ENCODE measurements at regions not wholly inside any gene's neighbourhood (a gene's known extent, or its start where the extent isn't known, plus 50 kb on each side); places are given as distances from the start of the nearest gene placed in this dataset.
"Not testable (repeated sequence)": the region's sequence is repeated elsewhere in the genome, so short reads cannot be mapped to it uniquely, and the experiment has no call there.

GRCh38 chr2:142585785-142586184 is 291.7 kb upstream of the KYNU start:
- no peak for DNase-seq (ENCODE audit: low spot score)
- no peak for FAIRE-seq

GRCh38 chr2:142582317-142582716 is 295.1 kb upstream of the KYNU start:
- DNase-seq (ENCODE audit: low spot score): no peak
- FAIRE-seq: no peak

- FAIRE-seq: no peak
- no peak for DNase-seq (ENCODE audit: low spot score)
Observed at GRCh38 chr2:142581491-142581890, 296.0 kb upstream of the KYNU start.

- no peak for FAIRE-seq
- no peak for DNase-seq (ENCODE audit: low spot score)
Observed at GRCh38 chr2:142580691-142581090, 296.8 kb upstream of the KYNU start.

GRCh38 chr2:142575561-142575960 is 301.9 kb upstream of the KYNU start:
- DNase-seq (ENCODE audit: low spot score) (no peak), FAIRE-seq (no peak)

GRCh38 chr2:142574388-142574787 is 303.1 kb upstream of the KYNU start:
- DNase-seq (ENCODE audit: low spot score) (no peak), FAIRE-seq (no peak)

- DNase-seq (ENCODE audit: low spot score): no peak
- FAIRE-seq: no peak
Observed at GRCh38 chr2:142572346-142573132, 304.9 kb upstream of the KYNU start.

GRCh38 chr2:142571934-142572333 is 305.5 kb upstream of the KYNU start:
- DNase-seq (ENCODE audit: low spot score): no peak
- FAIRE-seq: no peak

- no peak for FAIRE-seq
Observed at GRCh38 chr2:142562900-142563299, 314.6 kb upstream of the KYNU start.

GRCh38 chr2:142561656-142562055 is 315.8 kb upstream of the KYNU start:
- no peak for FAIRE-seq
- DNase-seq (ENCODE audit: low spot score): no peak

More at GRCh38 chr2:142562900-142563299, 314.6 kb upstream of the KYNU start:
- DNase-seq (ENCODE audit: low spot score): no peak

GRCh38 chr2:142557391-142557790 is 320.1 kb upstream of the KYNU start:
- FAIRE-seq: no peak
- no peak for DNase-seq (ENCODE audit: low spot score)

- not testable (repeated sequence) for FAIRE-seq; DNase-seq (ENCODE audit: low spot score)
Observed at GRCh38 chr2:142545999-142546398, 331.5 kb upstream of the KYNU start.

GRCh38 chr2:142545036-142545435 is 332.4 kb upstream of the KYNU start:
- DNase-seq (ENCODE audit: low spot score) (no peak), FAIRE-seq (no peak)

GRCh38 chr2:142544173-142544572 is 333.3 kb upstream of the KYNU start:
- DNase-seq (ENCODE audit: low spot score) (no peak), FAIRE-seq (no peak)

- DNase-seq (ENCODE audit: low spot score) (no peak), FAIRE-seq (no peak)
Observed at GRCh38 chr2:142542431-142542910, 335.0 kb upstream of the KYNU start.

- FAIRE-seq (no peak), DNase-seq (ENCODE audit: low spot score) (no peak)
Observed at GRCh38 chr2:142536966-142537365, 340.5 kb upstream of the KYNU start.

- DNase-seq (ENCODE audit: low spot score) (no peak), FAIRE-seq (no peak)
Observed at GRCh38 chr2:142536492-142536891, 341.0 kb upstream of the KYNU start.

GRCh38 chr2:142535311-142535710 is 342.2 kb upstream of the KYNU start:
- DNase-seq (ENCODE audit: low spot score) (no peak), FAIRE-seq (no peak)

- no peak for DNase-seq (ENCODE audit: low spot score)
- FAIRE-seq: no peak
Observed at GRCh38 chr2:142533177-142533576, 344.3 kb upstream of the KYNU start.

GRCh38 chr2:142531377-142531776 is 346.1 kb upstream of the KYNU start:
- DNase-seq (ENCODE audit: low spot score) (no peak), FAIRE-seq (no peak)

GRCh38 chr2:142525720-142526119 is 351.7 kb upstream of the KYNU start:
- no peak for DNase-seq (ENCODE audit: low spot score)
- no peak for FAIRE-seq

- no peak for FAIRE-seq
- DNase-seq (ENCODE audit: low spot score): no peak
Observed at GRCh38 chr2:142521492-142521891, 356.0 kb upstream of the KYNU start.

- DNase-seq (ENCODE audit: low spot score) (no peak), FAIRE-seq (no peak)
Observed at GRCh38 chr2:142515493-142515892, 362.0 kb upstream of the KYNU start.
